HL-60 (cell line): ENCODE measurements at regions not wholly inside any gene's neighbourhood (a gene's known extent, or its start where the extent isn't known, plus 50 kb on each side); places are given as distances from the start of the nearest gene placed in this dataset.

Source experiments
- CTCF ChIP-seq: IDR thresholded peaks from one replicate; pipeline ENCODE4 v1.5.1; 2011; ENCODE audit warnings: low read length, control low read depth, inconsistent platforms; ENCODE audit not compliant: insufficient read depth
- POLR2AphosphoS5 ChIP-seq: IDR thresholded peaks from 2 replicates; pipeline ENCODE4 v1.6.1; 2012; ENCODE audit warnings: low read depth
- SPI1 ChIP-seq: IDR thresholded peaks from 2 replicates; pipeline ENCODE4 v1.6.1; 2012; ENCODE audit warnings: low read depth, mild to moderate bottlenecking, borderline replicate concordance
- TF ChIP-seq, protein P1 (sequence below): IDR thresholded peaks from 2 replicates; pipeline ENCODE4 v1.6.1; 2012; ENCODE audit warnings: low read depth; ENCODE audit not compliant: insufficient replicate concordance

- no peak for TF ChIP-seq CTCF
- TF ChIP-seq POLR2AphosphoS5, result no peak
- TF ChIP-seq, protein P1, sequence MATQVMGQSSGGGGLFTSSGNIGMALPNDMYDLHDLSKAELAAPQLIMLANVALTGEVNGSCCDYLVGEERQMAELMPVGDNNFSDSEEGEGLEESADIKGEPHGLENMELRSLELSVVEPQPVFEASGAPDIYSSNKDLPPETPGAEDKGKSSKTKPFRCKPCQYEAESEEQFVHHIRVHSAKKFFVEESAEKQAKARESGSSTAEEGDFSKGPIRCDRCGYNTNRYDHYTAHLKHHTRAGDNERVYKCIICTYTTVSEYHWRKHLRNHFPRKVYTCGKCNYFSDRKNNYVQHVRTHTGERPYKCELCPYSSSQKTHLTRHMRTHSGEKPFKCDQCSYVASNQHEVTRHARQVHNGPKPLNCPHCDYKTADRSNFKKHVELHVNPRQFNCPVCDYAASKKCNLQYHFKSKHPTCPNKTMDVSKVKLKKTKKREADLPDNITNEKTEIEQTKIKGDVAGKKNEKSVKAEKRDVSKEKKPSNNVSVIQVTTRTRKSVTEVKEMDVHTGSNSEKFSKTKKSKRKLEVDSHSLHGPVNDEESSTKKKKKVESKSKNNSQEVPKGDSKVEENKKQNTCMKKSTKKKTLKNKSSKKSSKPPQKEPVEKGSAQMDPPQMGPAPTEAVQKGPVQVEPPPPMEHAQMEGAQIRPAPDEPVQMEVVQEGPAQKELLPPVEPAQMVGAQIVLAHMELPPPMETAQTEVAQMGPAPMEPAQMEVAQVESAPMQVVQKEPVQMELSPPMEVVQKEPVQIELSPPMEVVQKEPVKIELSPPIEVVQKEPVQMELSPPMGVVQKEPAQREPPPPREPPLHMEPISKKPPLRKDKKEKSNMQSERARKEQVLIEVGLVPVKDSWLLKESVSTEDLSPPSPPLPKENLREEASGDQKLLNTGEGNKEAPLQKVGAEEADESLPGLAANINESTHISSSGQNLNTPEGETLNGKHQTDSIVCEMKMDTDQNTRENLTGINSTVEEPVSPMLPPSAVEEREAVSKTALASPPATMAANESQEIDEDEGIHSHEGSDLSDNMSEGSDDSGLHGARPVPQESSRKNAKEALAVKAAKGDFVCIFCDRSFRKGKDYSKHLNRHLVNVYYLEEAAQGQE, result no peak
- TF ChIP-seq SPI1, result no peak
Measured at GRCh38 chr16:79297805-79298204, 302.7 kb downstream of the MAF start.
